ENCODE measurements at regions not wholly inside any gene's neighbourhood (a gene's known extent, or its start where the extent isn't known, plus 50 kb on each side); places are given as distances from the start of the nearest gene placed in this dataset.

DNA sequence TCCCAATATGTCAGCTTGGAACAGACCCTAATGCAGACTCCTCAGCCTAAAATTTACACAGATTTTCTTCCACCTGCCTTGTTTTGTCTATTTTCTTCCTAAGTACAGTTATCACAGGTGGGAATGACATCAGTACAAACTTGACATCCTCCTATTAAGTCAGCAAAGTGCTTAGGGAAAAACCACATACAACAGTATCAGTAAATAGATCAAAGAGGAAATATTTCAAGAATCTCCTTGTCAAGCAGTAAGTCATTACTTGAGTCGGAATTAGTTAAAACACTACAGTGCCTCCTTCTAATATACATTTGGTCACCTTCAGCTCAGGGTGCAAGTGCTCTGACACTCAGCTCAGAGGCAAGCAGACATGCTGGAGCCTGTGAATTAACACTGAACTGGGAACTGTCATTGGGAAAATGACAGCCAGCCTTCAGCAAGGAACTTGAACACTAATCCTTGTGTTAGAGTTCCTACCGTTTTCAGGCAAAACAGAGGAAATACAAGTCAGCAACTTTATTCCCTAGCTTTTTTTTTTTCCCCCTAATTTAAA, 394.3 kb upstream of the HTR2A start:
- DNase-seq (ENCODE audit: low spot score, unreplicated experiment): no peak
- Mint-ChIP-seq H3K36me3 (ENCODE audit: insufficient read depth) (no peaks in the 10 kb centered on the region), H3K27me3 (peaks cover 4% of the 10 kb centered on the region), H3K4me3 (ENCODE audit: low read depth) (no peak overlapping the region), H3K9me3 (ENCODE audit: low read depth) (peaks cover 13% of the 10 kb centered on the region), H3K4me1 (ENCODE audit: low read depth) (peaks cover 23% of the 10 kb centered on the region), H3K27ac (no peak overlapping the region)
- TF ChIP-seq, protein P1, sequence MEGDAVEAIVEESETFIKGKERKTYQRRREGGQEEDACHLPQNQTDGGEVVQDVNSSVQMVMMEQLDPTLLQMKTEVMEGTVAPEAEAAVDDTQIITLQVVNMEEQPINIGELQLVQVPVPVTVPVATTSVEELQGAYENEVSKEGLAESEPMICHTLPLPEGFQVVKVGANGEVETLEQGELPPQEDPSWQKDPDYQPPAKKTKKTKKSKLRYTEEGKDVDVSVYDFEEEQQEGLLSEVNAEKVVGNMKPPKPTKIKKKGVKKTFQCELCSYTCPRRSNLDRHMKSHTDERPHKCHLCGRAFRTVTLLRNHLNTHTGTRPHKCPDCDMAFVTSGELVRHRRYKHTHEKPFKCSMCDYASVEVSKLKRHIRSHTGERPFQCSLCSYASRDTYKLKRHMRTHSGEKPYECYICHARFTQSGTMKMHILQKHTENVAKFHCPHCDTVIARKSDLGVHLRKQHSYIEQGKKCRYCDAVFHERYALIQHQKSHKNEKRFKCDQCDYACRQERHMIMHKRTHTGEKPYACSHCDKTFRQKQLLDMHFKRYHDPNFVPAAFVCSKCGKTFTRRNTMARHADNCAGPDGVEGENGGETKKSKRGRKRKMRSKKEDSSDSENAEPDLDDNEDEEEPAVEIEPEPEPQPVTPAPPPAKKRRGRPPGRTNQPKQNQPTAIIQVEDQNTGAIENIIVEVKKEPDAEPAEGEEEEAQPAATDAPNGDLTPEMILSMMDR (IDR thresholded peaks at IDR 0.05; ENCODE audit: unreplicated experiment): no peak

DNA sequence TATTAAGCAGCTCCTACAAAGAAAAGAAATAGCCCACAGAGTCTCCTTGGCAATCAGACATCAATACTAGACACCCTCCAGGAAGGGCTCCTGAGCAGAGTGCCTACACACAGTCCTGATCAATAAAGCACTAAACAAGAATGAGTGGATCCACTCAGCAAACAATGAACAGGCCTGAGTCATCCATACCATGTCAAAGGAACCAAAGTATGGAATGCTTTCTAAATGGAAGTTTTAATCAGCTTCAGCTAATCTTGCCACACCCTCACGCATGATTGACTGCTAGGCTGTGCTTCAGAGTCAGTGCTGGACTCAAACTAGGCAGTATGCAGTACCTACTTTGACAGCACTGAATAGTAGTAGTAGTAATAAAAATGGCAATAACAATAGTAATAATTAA, 392.7 kb upstream of the HTR2A start:
- TF ChIP-seq, protein P1 (IDR thresholded peaks at IDR 0.05; ENCODE audit: unreplicated experiment): no peak
- Mint-ChIP-seq H3K4me1 (ENCODE audit: low read depth) (peaks cover 23% of the 10 kb centered on the region), H3K4me3 (ENCODE audit: low read depth) (no peak overlapping the region), H3K9me3 (ENCODE audit: low read depth) (peaks cover 8% of the 10 kb centered on the region), H3K27me3 (peaks cover 4% of the 10 kb centered on the region), H3K27ac (peak overlapping the region; percentile 81), H3K36me3 (ENCODE audit: insufficient read depth) (no peaks in the 10 kb centered on the region)
- DNase-seq (ENCODE audit: low spot score, unreplicated experiment): peak; percentile 10

DNA sequence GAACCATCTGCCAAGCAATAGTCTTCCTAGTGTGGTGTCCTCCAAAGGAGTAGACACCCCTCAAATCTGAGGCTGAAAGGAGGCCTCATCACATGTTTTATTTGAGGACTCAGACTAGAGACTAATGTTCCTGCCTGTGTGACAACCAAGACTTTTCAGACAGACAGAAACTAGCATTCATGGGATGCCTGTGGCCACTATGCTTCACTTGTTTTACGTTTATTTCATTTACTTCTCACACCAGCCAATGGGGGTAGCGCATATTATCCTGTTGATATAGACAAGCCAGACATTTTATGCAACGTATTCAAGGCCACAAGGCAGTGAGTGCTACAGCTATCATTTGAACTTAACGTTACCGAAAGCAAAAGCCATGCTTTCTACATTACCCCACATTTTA, 391.7 kb upstream of the HTR2A start:
- H3K36me3 Mint-ChIP-seq (ENCODE audit: insufficient read depth): no peaks in the 10 kb centered on the region
- no peak overlapping the region for H3K27ac Mint-ChIP-seq
- peaks cover 4% of the 10 kb centered on the region for H3K27me3 Mint-ChIP-seq

DNA sequence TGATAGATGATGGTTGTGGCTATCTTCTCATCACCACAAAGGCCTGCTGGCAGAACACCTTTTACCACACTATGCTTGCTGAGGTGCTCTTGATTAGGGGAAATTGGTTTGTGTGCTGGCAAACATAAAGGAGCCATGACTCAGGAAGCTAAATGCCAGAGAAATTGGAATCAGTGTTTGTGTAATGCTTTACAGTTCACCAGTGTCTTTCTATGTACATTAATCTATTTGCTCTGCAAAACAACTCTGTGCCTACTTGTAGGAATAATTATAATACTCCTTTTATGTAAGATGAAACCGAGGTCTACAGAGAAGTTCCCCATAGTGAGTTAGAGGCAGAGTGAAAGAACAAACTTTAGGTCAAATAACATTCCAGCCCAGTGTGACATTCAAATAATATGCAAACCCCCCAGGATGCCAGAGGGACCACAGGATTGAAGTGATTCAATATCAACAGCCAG, 390.5 kb upstream of the HTR2A start:
- no peak overlapping the region for H3K27ac Mint-ChIP-seq
- no peaks in the 10 kb centered on the region for H3K36me3 Mint-ChIP-seq (ENCODE audit: insufficient read depth)
- TF ChIP-seq, protein P1 (IDR thresholded peaks at IDR 0.05; ENCODE audit: unreplicated experiment): no peak
- H3K9me3 Mint-ChIP-seq (ENCODE audit: low read depth): no peaks in the 10 kb centered on the region
- no peaks in the 10 kb centered on the region for H3K27me3 Mint-ChIP-seq
- DNase-seq (ENCODE audit: low spot score, unreplicated experiment): no peak
- H3K4me3 Mint-ChIP-seq (ENCODE audit: low read depth): no peak overlapping the region
- H3K4me1 Mint-ChIP-seq (ENCODE audit: low read depth): peaks cover 23% of the 10 kb centered on the region

More for the DNA sequence above, 391.7 kb upstream of the HTR2A start:
- DNase-seq (ENCODE audit: low spot score, unreplicated experiment): no peak
- TF ChIP-seq, protein P1 (IDR thresholded peaks at IDR 0.05; ENCODE audit: unreplicated experiment): no peak
- Mint-ChIP-seq H3K4me1 (ENCODE audit: low read depth) (peaks cover 23% of the 10 kb centered on the region), H3K4me3 (ENCODE audit: low read depth) (no peak overlapping the region), H3K9me3 (ENCODE audit: low read depth) (no peaks in the 10 kb centered on the region)

DNA sequence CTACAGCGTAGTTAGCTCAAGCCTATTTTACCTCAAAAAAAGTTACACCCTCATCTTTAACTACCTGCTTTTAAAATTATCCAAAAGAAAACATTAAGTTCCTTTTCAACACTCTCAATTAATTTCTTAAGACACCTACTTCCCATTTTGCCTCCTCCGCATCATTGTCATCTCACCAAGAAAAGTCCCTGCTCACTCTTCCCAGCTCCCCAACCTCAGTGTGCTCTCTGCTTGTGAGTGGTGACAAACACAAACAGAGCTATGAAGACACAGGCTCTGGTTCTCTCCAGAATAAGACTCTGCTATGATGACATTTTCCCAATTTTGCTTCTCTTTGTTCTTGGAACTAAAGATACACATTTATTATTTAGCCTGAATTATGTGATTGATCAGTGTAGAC, 385.1 kb upstream of the HTR2A start:
- no peaks in the 10 kb centered on the region for H3K9me3 Mint-ChIP-seq (ENCODE audit: low read depth)
- H3K4me3 Mint-ChIP-seq (ENCODE audit: low read depth): no peak overlapping the region
- no peak for DNase-seq (ENCODE audit: low spot score, unreplicated experiment)
- no peaks in the 10 kb centered on the region for H3K36me3 Mint-ChIP-seq (ENCODE audit: insufficient read depth)
- H3K27me3 Mint-ChIP-seq: no peaks in the 10 kb centered on the region
- TF ChIP-seq, protein P1 (IDR thresholded peaks at IDR 0.05; ENCODE audit: unreplicated experiment): no peak
- H3K4me1 Mint-ChIP-seq (ENCODE audit: low read depth): peaks cover 8% of the 10 kb centered on the region
- no peak overlapping the region for H3K27ac Mint-ChIP-seq
